ENCODE measurements at regions not wholly inside any gene's neighbourhood (a gene's known extent, or its start where the extent isn't known, plus 50 kb on each side); places are given as distances from the start of the nearest gene placed in this dataset.

- Histone ChIP-seq H2AFZ (no peak overlapping the region), H3K4me1 (no peaks in the 10 kb centered on the region), H3K79me2 (no peaks in the 10 kb centered on the region), H3K9ac (no peak overlapping the region), H3K27ac (no peak overlapping the region), H3K4me3 (ENCODE audit: low read depth, low read length) (no peak overlapping the region), H3K4me2 (ENCODE audit: low read length) (no peak overlapping the region), H3K36me3 (ENCODE audit: control insufficient read depth, insufficient read depth, low read length) (no peaks in the 10 kb centered on the region), H3K27me3 (ENCODE audit: control insufficient read depth, insufficient read depth, low read length) (no peaks in the 10 kb centered on the region), H3K9me3 (ENCODE audit: control insufficient read depth, low read length) (no peaks in the 10 kb centered on the region)
- TF ChIP-seq CTCF (IDR thresholded peaks at IDR 0.05): no peak
These were observed 524.3 kb upstream of the GALNTL6 start for GRCh38 chr4:171288816-171289432.

- H3K9me3 ChIP-seq (ENCODE audit: control insufficient read depth, low read length): no peaks in the 10 kb centered on the region
- no peak overlapping the region for H3K4me2 ChIP-seq (ENCODE audit: low read length)
- H3K4me3 ChIP-seq (ENCODE audit: low read depth, low read length): no peak overlapping the region
- H3K9ac ChIP-seq: no peak overlapping the region
- no peaks in the 10 kb centered on the region for H3K79me2 ChIP-seq
- H3K4me1 ChIP-seq: no peaks in the 10 kb centered on the region
- no peak overlapping the region for H3K27ac ChIP-seq
- H3K36me3 ChIP-seq (ENCODE audit: control insufficient read depth, insufficient read depth, low read length): no peaks in the 10 kb centered on the region
- no peak overlapping the region for H2AFZ ChIP-seq
- no peaks in the 10 kb centered on the region for H3K27me3 ChIP-seq (ENCODE audit: control insufficient read depth, insufficient read depth, low read length)
- TF ChIP-seq CTCF (IDR thresholded peaks at IDR 0.05): no peak
These were observed 531.8 kb upstream of the GALNTL6 start for GRCh38 chr4:171281359-171281758.

- Histone ChIP-seq H3K4me1 (no peaks in the 10 kb centered on the region), H3K27ac (no peak overlapping the region), H3K9me3 (ENCODE audit: control insufficient read depth, low read length) (no peaks in the 10 kb centered on the region), H3K9ac (no peak overlapping the region), H3K4me3 (ENCODE audit: low read depth, low read length) (no peak overlapping the region), H2AFZ (no peak overlapping the region), H3K36me3 (ENCODE audit: control insufficient read depth, insufficient read depth, low read length) (no peaks in the 10 kb centered on the region), H3K27me3 (ENCODE audit: control insufficient read depth, insufficient read depth, low read length) (no peaks in the 10 kb centered on the region), H3K4me2 (ENCODE audit: low read length) (no peak overlapping the region), H3K79me2 (no peaks in the 10 kb centered on the region)
- TF ChIP-seq CTCF (IDR thresholded peaks at IDR 0.05): no peak
These were observed 534.1 kb upstream of the GALNTL6 start for GRCh38 chr4:171279131-171279530.

GRCh38 chr4:171266671-171267070 lies 546.5 kb upstream of the GALNTL6 start:
- no peak for TF ChIP-seq CTCF (IDR thresholded peaks at IDR 0.05)
- no peak overlapping the region for H3K9ac ChIP-seq
- H3K4me3 ChIP-seq (ENCODE audit: low read depth, low read length): no peak overlapping the region
- no peaks in the 10 kb centered on the region for H3K9me3 ChIP-seq (ENCODE audit: control insufficient read depth, low read length)
- no peaks in the 10 kb centered on the region for H3K27me3 ChIP-seq (ENCODE audit: control insufficient read depth, insufficient read depth, low read length)
- H2AFZ ChIP-seq: no peak overlapping the region
- H3K4me1 ChIP-seq: no peaks in the 10 kb centered on the region
- no peaks in the 10 kb centered on the region for H3K79me2 ChIP-seq
- no peaks in the 10 kb centered on the region for H3K36me3 ChIP-seq (ENCODE audit: control insufficient read depth, insufficient read depth, low read length)
- no peak overlapping the region for H3K4me2 ChIP-seq (ENCODE audit: low read length)
- H3K27ac ChIP-seq: no peak overlapping the region

GRCh38 chr4:171265190-171265818 lies 547.9 kb upstream of the GALNTL6 start:
- H3K9me3 ChIP-seq (ENCODE audit: control insufficient read depth, low read length): no peaks in the 10 kb centered on the region
- no peaks in the 10 kb centered on the region for H3K36me3 ChIP-seq (ENCODE audit: control insufficient read depth, insufficient read depth, low read length)
- no peak overlapping the region for H3K4me3 ChIP-seq (ENCODE audit: low read depth, low read length)
- no peak overlapping the region for H3K9ac ChIP-seq
- H3K79me2 ChIP-seq: no peaks in the 10 kb centered on the region
- H2AFZ ChIP-seq: no peak overlapping the region
- TF ChIP-seq CTCF (IDR thresholded peaks at IDR 0.05): no peak
- H3K27me3 ChIP-seq (ENCODE audit: control insufficient read depth, insufficient read depth, low read length): no peaks in the 10 kb centered on the region
- no peaks in the 10 kb centered on the region for H3K4me1 ChIP-seq
- H3K27ac ChIP-seq: no peak overlapping the region
- no peak overlapping the region for H3K4me2 ChIP-seq (ENCODE audit: low read length)

Data from parathyroid adenoma (tissue), 2 donors.